Stimulated activated CD4-positive, alpha-beta T cell treated with anti-CD3 and anti-CD28 coated beads, TNF-alpha, amount 100 ng/mL, for 24 hours (primary cell): ENCODE measurements at regions not wholly inside any gene's neighbourhood (a gene's known extent, or its start where the extent isn't known, plus 50 kb on each side); places are given as distances from the start of the nearest gene placed in this dataset.
A peak's percentile ranks its signal among the peaks of the same experiment; 100 is the strongest.
"Not testable (repeated sequence)": the region's sequence is repeated elsewhere in the genome, so short reads cannot be mapped to it uniquely, and the experiment has no call there.

ENCODE experiments used
- DNase-seq, 3 experiments: peaks; one replicate each; pipeline ENCODE4 v3.0.0-alpha.2; 2020; ENCODE audit warnings: low read depth in 3 of 3

DNA sequence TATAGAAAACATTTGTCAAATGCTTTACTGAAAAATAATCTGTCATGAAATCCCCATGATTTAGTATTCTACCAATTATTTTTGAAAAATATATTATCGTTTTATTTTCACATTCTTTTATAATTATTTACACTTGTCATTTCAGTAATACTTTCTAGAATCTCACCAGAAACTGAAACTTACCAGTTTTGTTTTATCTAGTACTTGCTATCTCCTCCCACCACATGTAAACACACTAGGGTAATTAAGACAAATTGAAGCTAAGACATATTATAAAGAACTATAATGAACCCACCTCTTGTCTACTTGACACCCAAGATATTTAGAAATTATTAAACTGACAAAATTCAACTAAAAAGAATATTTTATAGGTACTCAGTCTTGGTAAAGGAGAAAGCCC, 51.5 kb upstream of the GRM3 start:
- DNase-seq: no peak

DNA sequence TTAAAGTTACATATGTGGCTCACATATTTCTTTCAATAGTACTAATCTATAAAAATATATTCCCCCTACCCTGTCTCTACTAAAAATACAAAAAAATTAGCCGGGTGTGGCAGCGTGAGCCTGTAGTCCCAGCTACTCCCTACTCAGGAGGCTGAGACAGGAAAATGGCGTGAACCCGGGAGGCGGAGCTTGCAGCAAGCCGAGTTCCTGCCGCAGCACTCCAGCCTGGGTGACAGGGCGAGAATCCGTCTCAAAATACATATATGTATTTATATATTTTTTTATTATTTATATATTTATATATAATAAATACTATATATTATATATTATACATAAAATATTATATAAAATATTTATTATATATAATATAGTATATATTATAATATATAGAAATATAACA, 69.7 kb upstream of the GRM3 start:
- no peak for DNase-seq

DNA sequence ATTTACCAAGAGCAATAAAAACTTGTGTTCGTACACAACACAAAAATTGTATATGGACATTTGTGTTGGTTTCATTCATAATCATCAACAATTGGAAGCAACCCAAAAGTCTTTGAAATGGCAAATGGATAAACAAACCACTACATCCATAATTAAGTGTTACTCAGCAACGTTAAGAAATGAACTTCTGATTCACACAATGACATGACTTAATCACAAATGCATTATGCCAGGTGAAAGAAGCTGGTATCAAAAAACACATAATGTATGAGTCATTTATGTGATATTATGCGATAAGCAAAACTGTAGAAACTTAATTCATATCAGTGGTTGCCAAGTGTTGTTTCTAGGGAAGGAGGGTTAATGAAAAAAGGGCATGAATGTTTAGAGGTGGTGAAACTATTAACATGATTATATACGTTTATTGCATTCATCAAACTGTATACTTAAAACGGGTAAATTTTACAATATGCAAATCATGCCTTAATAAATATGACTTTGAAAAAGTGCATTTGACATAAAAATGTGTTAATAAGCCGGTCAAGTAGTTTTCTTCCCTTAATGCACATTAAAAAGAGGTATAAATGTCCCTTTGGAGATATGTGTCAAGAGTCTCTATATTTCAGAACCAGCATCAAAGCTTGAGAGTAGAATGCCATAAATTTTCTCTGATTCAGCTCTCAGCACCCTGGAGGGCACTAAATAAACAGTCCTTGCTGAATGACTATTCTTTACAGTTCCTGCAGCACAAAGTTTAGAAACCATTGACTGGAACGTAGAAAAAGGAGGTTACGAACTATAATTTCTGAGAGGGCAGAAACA, 84.8 kb upstream of the GRM3 start:
- DNase-seq: no peak

DNA sequence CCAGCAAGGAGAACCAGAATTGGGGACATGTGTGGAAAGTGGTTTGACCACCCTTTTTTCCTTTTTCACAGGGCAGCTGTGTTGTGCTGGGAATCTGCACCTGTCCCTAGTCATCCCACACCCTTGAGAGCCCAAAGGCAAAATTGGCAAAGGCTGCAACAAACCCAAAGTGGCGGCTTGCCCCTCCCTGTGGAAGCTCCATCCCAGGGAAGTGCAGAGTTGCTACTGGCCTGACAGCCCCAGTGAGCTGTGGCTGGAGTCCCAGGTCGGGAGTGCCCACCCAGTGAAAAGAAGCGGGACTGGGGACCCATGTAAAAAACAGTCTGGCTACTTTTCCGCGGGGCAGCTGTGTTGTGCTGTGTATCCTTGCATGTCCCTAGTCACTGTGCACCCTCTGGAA, 109.1 kb upstream of the GRM3 start:
- DNase-seq: no peak

DNA sequence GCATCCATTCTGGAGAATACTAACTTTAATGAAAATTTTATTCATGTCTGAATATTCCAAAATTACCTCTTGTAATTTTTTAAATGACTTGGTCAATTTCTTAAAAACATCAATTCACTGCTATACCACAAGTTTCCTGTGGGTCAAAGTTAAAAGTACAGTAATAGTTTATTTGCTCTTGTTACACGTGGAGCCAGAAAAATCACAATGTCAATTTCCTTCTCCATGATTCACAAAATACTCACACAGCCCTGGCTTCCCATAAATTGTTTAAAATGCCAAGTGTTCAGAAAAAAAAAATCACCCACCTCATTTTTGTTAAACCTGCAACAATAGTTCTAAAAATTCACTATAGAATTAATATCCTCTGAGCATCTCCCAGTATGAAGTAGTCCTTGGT, 139.5 kb upstream of the GRM3 start:
- no peak for DNase-seq

DNA sequence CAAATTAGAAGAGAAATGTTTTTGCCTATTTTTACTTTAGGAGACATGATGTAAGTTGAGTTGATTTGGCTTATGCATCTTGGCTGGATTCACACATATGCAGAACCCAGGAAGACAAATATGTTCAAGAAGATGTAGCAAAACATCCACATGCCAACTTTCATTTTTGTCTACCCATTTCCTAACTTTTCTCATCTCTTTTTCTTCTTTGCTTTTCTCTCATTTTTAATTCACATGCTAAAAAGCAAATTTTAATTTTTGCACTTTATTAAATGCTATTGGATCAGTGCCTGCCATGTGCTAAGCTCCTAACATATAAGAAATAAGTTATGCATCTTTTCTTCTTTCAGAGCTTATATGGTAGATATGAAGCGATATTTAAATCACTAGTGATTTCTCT, 143.7 kb upstream of the GRM3 start:
- no peak for DNase-seq

DNA sequence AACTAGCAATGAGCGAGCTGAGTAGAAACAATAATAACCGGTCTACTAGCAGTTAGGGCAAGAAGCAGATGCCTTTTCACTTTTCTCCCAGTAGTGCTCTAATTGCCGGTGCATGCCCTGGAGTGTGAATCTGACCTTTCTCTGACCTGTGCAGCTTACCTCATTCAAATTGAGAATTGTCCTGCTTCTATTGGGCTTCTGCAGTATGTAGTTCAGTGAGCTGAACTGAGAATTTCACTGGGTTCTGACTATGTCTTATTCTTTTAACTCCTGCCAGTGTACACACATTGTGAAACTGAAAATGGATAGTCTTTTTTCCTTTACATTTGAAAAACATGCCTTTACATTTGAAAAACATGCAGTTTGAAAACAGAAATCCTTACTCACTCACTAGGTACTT, 157.9 kb upstream of the GRM3 start:
- DNase-seq: no peak

DNA sequence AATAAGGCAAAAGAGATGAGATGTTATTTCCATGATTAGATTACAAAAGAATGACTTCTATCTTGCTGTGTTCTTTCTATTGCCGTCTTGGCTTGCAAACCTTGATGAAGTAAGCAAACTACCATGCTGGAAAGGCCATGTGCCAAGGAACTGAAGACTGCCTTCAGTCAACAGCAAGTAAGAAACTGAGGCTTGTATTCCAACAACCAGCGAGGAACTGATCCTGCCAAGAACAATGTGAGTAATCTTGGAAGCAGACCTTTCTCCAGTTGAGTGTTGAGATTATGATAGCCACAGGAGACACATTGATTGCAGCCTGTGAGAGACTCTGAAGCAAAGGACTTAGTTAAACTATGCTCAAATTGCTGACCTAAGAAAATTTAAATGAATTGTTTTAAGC, 164.6 kb upstream of the GRM3 start:
- DNase-seq: no peak

DNA sequence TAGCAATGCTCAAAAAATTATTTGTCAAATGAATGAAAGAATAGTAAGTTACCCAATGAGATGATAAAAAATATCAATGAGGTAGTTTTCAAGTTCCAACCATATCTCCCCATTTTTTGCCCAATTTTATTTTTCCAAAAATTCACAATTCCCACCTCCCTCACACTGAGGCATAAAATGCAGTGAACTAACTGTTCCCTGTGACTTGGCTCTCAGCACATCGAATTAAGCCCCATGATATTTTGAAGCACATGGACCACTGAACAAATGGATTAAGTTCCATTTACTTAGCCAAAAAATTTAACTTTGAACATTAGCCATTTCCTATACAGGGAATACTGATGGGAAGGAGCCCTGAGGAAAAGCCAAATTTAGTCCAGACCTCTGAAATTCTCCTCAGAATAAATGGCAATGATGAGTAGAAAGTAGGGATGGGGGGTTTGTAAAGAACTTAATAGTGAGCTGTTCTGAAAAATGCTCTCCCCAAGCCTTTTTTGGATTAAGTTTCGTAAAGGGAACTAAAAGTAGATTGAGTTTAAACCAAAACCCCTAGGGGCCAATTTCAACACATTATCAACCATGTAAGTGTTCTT, 166.3 kb upstream of the GRM3 start:
- DNase-seq: no peak

DNA sequence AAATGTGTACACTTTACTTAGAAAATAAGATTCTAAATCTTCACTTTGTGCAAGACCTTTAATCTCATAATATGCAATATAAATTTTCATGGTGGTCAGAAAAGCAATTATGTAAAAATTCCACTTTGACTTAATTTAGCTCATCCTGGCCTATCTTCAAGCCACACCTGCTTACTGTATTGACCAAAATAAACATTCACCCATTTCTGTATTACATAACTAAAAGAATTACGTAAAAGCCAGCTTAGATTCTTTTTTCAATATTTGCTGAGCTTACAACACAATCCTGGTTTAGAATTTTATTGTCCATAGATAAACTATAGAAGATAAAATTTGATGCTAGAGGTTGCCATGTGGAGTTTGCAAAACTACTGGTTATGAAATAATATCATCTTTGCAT, 172.9 kb upstream of the GRM3 start:
- DNase-seq: no peak

DNA sequence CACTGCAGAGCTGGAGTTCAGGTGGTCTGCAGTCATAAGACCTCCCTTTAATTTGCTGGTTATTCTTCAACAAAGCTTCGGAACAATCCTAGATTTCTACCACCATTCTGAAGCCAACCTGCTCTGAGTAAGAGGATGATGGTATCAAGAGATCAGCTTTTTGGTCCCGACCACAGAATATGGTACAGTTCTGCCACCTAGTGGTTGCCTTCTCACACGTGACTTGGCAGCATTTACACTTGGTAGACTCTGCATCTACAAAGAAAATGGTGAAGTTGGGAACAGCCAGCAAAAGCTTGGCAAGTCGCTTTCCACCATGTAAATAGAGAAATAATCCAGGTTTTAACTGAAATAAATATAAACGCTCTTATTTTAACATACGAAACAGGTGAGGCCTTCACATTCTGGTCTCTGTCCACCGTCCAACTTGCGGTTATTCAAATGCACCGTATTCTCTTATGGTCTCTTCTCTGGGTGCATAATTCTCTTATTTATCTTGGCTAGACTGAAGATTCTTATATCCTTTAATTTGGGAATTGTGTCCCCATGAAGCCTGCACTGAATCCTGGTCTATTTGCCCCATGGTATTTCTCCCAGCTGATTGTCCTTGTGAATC, 173.9 kb upstream of the GRM3 start:
- peak; percentile 1 to 28 (median 1) for DNase-seq

DNA sequence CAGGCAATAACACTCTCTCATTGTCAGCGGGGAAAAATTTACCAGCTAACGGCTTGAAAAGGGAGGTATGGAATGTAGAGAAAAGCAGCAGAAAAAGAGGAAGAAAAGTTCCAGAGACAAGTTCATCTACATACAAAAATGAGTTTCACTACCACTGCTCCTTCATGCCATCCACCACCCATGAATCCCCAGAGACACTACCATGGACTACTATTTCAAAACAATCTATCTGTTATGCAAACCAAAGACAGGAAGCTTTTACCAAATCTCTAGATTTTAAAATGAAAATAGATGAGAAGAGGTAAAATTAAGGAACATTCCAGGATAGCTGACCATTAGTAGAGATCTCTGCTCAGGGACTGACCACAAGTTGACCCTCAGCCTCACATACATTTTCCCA, 189.0 kb upstream of the GRM3 start:
- no peak for DNase-seq

DNA sequence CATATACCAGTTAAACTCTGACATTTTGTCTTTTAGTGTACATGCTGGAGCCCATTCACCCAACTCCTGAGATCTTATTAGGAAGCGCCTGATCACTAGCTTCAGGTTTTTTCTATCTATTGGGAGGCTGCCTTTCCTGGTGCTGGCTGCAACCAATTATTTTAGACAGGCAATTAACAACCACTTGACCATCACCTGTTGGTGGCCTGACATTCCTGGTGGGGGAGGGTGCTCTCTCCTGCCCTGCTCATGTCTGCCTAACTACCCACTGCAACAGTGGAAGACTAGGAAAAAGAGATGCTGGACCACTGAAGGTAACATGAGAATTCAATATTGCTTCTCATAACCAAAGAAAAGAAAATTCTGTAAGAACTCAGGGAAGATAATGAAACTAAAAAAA, 190.3 kb upstream of the GRM3 start:
- no peak for DNase-seq

DNA sequence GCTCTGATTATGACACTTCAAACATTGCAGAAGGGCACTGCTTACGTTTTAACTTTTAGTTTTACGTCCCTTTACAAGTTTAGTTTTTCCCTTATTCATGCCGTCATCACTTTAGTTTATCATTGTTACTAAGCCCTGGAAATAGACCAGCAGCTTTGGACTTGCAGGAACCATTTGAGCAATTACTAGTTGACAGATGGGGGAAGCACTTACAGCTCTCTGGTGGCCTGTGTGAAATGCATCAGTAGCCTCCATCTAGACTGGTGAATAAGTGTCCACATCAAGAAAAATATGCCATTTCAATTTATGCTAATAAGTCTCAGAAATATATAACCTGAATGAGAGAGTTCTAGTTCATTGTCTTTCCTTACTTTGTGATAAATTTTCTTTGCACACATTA, 194.9 kb upstream of the GRM3 start:
- no peak for DNase-seq

DNA sequence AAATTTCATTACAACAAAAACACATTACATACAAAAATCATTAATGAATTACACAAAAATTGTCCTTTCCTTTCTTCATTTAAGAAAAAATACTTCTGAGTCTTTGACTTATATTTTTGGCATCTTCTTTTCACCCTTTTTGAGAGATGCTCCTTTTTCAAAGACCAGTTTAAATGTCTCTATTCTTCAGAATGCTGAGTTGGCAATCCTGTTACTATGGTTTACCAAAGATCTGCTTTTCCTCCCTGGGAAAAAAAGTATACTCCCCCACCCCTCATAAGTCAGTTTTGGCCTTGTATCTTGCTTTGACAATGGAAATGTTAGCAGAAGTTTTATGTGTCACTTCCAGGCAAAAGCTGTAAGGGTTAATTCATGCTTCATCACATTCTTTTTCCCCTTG, 198.4 kb upstream of the GRM3 start:
- no peak for DNase-seq

DNA sequence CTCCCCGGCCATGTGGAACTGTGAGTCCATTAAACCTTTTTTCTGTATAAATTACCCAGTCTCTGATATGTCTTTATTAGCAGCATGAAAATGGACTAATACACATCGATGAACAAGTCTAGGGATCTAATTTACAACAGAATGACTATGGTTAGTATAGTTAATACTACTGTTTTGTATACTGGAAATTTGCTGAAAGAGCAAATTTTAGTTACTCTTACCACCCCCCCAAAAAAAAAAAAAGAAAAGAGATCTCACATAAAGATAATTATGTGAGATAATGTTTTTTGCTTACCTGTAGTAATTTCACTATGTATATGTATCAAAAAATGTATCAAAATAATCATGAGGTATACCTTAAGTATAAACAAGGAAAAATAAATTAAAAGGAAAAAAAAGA, 199.5 kb upstream of the GRM3 start:
- no peak for DNase-seq

DNA sequence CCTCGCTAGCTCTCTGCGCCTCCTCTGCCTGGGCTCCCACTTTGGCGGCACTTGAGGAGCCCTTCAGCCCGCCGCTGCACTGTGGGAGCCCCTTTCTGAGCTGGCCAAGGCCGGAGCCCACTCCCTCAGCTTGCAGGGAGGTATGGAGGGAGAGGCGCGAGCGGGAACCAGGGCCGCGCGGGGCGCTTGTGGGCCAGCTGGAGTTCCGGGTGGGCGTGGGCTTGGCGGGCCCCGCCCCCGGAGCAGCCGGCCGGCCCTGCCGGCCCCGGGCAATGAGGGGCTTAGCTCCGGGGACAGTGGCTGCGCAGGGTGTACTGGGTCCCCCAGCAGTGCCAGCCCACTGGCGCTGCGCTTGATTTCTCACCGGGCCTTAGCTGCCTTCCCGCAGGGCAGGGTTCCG, 203.3 kb upstream of the GRM3 start:
- not testable (repeated sequence) for DNase-seq

DNA sequence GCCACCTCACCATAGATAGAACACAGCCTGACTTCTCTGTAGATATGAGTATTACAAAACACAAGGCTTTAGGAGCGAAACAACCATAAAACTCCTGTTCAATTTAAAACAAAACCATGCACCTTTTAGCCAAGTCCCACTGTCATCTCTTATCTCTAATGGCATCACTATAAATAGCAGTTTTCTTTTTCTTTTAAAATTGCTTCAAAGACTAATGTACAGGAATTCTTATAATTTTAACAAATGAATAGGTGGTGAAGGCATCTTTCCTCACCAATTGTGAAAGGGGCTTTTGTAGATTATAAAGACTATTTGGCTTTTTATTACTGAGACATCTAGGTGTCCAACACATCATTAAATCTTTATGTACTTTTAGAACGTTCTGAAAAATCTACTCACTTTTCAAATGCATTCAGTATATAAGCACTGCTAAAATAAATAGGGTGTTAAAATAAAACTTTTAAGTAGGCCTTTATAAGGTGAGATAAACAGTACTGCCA, 205.7 kb upstream of the GRM3 start:
- DNase-seq: no peak

DNA sequence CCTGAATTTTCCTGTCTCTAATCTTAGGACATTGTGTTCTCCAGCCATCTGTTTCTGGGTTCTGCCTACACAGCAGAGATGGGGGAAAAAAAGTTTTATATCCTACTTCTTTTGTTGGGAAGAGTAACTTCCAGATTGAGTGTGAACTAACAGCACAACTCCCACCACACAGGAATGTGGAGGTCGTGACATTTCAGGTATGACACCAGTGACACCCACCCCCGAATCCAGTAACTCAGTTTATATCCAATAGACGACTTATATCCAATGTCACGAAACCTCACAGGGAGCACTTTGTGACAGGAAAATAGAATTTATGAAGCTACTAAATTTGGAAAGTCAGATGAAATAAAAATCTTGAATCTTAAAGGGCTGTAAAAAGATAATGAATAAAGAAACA, 211.9 kb upstream of the GRM3 start:
- no peak for DNase-seq

DNA sequence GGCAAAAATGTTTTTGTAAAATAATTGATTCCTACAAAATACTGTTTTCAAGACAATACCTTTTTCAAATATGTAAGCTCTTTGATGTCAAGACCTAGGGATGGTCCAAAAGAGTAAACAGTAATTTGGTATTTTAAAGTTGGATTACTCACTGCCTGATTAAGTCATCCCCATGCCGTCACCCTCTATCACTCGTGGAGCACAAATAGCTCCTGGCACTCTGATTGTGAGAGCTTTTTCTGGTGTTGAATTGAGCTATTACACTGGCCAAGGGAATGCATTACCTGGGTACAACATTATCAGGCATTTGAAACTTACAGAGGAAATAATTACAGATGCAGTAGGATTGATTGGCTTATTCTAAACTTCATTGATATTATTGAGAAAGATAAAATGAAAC, 231.9 kb upstream of the GRM3 start:
- DNase-seq: no peak

DNA sequence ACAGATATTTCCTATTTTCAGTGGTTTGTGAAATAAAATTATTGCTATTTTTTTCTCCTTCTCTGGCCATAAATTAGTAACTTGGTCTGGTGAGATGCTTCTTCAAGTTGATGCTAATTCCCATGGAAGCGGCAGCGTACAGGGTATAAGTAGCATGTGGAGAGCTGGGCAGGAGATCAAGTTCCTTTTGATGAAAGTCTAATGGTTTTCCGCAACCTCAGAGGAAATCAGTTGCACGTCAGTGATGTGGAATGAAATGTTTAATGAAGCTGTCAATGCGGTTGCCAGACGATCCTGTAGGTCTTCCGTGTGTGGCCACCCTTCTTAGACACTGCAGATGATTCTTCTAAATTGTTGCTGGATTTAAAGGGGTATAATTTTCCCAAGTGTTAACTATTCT, 236.4 kb upstream of the GRM3 start:
- DNase-seq: no peak

DNA sequence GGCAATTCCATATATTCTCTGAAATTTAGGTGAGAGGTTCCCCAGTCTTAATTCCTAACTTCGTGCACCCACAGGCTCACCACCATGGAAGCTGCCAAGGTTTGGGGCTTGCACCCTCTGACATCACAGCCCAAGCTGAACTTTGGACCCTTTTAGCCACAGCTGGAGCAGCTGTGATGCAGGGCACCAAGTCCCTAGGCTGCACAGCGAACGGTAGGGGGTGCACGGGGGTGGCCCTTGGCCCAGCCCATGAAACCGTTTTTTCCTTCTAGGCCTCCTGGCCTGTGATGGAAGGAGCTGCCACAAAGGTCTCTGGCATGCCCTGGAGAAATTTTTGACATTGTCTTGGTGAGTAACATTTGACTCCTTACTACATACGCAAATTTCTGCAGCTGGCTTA, 251.9 kb upstream of the GRM3 start:
- no peak for DNase-seq

DNA sequence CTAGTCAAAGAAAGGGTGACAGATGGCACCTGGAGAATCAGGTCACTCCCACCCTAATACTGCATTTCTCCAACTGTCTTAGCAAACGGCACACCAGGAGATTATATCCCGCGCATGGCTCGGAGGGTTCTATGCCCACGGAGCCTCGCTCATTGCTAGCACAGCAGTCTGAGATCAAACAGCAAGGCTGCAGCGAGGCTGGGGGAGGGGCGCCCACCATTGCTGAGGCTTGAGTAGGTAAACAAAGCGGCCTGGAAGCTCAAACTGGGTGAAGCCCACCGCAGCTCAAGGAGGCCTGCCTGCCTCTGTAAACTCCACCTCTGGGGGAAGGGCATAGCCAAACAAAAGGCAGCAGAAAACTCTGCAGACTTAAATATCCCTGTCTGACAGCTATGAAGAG, 268.1 kb upstream of the GRM3 start:
- DNase-seq: not testable (repeated sequence)
